Transverse colon (tissue), 4 donors: ENCODE measurements at regions not wholly inside any gene's neighbourhood (a gene's known extent, or its start where the extent isn't known, plus 50 kb on each side); places are given as distances from the start of the nearest gene placed in this dataset.
"Not testable (repeated sequence)": the region's sequence is repeated elsewhere in the genome, so short reads cannot be mapped to it uniquely, and the experiment has no call there.

Source experiments
- DNase-seq: peaks from one replicate; pipeline ENCODE4 v3.0.0-alpha.2; 2019
- H3K27ac ChIP-seq, 4 donors: fragments of 200-600 bp; sonication (generic); 2 replicates each; pipeline ENCODE4 v1.5.1; 2016 to 2018; ENCODE audit warnings: inconsistent platforms in 4 of 4
- H3K27me3 ChIP-seq: fragments of 200-600 bp; sonication (generic); 2 replicates; pipeline ENCODE4 v1.5.1; 2017; ENCODE audit warnings: inconsistent platforms
- H3K36me3 ChIP-seq, 4 donors: fragments of 200-600 bp; sonication (generic); 2 replicates each; pipeline ENCODE4 v1.5.1; 2017 to 2019; ENCODE audit warnings: inconsistent platforms in 4 of 4
- H3K4me1 ChIP-seq, 4 donors: fragments of 200-600 bp; sonication (generic); 2 replicates each; pipeline ENCODE4 v1.5.1; 2017 to 2020; ENCODE audit warnings: inconsistent platforms in 4 of 4
- H3K4me3 ChIP-seq, 4 donors: fragments of 200-600 bp; sonication (generic); 1 replicate in 1 of 4; 2 replicates in 3 of 4; pipeline versions ENCODE4 v1.5.1 to v1.6.1; 2017 to 2019; ENCODE audit warnings: inconsistent platforms in 4 of 4
- H3K9me3 ChIP-seq, 2 donors: fragments of 200-600 bp; sonication (generic); 2 replicates each; pipeline ENCODE4 v1.5.1; 2017 to 2019; ENCODE audit warnings: inconsistent platforms in 2 of 2
- CTCF ChIP-seq, 5 experiments: fragments of 200-600 bp in 3 of 5; fragments of 450-650 bp in 2 of 5; sonication (generic) in 3 of 5; IDR thresholded peaks; 1 replicate in 2 of 5; 2 replicates in 3 of 5; pipeline ENCODE4 v1.5.1; 2016 to 2017; ENCODE audit warnings: antibody characterized with exemption in 5 of 5, inconsistent platforms in 3 of 5, mild to moderate bottlenecking in 2 of 5, moderate library complexity in 1 of 5
- EP300 ChIP-seq: sonication (generic); formaldehyde crosslinking; IDR thresholded peaks from one replicate; pipeline ENCODE4 v1.6.1; 2017; ENCODE audit warnings: antibody characterized with exemption, low read depth
- POLR2A ChIP-seq: fragments of 450-650 bp; IDR thresholded peaks from one replicate; pipeline ENCODE4 v1.6.1; 2016; ENCODE audit warnings: antibody characterized with exemption, mild to moderate bottlenecking, moderate library complexity
- POLR2AphosphoS5 ChIP-seq, 3 donors: sonication (generic); formaldehyde crosslinking; IDR thresholded peaks; one replicate each; pipeline ENCODE4 v1.6.1; 2016; ENCODE audit warnings: antibody characterized with exemption in 3 of 3
- WGBS, 2 donors: methylation state at CpG; one replicate each; pipeline ENCODE4 v1.1.5; 2018; ENCODE audit warnings: low coverage in 1 of 2; 5-methylcytosine and 5-hydroxymethylcytosine counted together
- in situ Hi-C, 4 donors: fragments of 200-750 bp; cut with MboI; loops; one replicate each; pipeline versions ENCODE4 v1.15.0 to v1.15.1; 2017; ENCODE audit warnings: low sequenced_read_pairs in 3 of 4, low pct_ligation_motif_present in 1 of 4, low pct_unique_long_range_greater_than_20kb in 1 of 4
- intact Hi-C: fragments of 100-400 bp; cut with DNase I; formaldehyde crosslinking; loops from one replicate; pipeline ENCODE4 v1.15.1; 2023; ENCODE audit warnings: low total_unique reads

DNA sequence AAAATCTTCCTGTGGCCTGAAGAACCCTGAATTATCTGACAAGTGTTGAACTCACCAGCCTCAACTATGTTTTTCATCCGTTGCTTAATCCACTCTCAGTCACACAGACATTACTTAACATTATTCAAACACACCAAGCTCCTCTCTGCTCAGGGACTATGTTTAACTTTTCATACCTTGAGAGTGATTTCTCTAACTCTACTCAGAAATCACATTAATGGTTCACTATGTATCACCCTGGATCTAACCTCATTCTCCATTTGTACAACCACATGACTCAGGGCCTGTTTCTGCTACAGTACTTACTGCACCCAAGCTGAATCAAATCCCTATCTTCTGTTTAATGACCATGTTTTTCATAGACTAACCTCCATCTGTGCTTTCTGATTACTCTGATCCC lies 553.7 kb upstream of the PRR20A start:
- in situ Hi-C loops = no loop called here
- intact Hi-C loops = no loop called here
- DNase-seq = no peak
- Histone ChIP-seq H3K27me3 (no peaks in the 10 kb centered on the region), H3K4me1 (no peaks in the 10 kb centered on the region), H3K4me3 (no peak overlapping the region), H3K9me3 (no peaks in the 10 kb centered on the region), H3K27ac (no peak overlapping the region), H3K36me3 (no peaks in the 10 kb centered on the region)
- TF ChIP-seq CTCF (IDR thresholded peaks at IDR 0.05) (no peak), POLR2A (no peak), POLR2AphosphoS5 (IDR thresholded peaks at IDR 0.05) (no peak), EP300 (no peak)
- 58 to 75% methylated on average over 1 of the region's 1 CpG for WGBS, 2 donors

- DNase-seq = no peak
- no peaks in the 10 kb centered on the region for H3K27me3 ChIP-seq
- intact Hi-C loops = no loop called here
- peaks cover 0 to 8% of the 10 kb centered on the region in 2 donors for H3K9me3 ChIP-seq
- no peaks in the 10 kb centered on the region for H3K36me3 ChIP-seq
- no peak overlapping the region for H3K4me3 ChIP-seq
- TF ChIP-seq EP300 (no peak), POLR2A (no peak), CTCF (IDR thresholded peaks at IDR 0.05) (no peak), POLR2AphosphoS5 (IDR thresholded peaks at IDR 0.05) (no peak)
- WGBS, 2 donors = 86 to 93% methylated on average over 4 of the region's 4 CpGs
- H3K27ac ChIP-seq = no peak overlapping the region
- no peaks in the 10 kb centered on the region for H3K4me1 ChIP-seq
- in situ Hi-C loops = no loop called here
Measured at GRCh38 chr13:56615572-56615971, 525.1 kb upstream of the PRR20A start.

DNA sequence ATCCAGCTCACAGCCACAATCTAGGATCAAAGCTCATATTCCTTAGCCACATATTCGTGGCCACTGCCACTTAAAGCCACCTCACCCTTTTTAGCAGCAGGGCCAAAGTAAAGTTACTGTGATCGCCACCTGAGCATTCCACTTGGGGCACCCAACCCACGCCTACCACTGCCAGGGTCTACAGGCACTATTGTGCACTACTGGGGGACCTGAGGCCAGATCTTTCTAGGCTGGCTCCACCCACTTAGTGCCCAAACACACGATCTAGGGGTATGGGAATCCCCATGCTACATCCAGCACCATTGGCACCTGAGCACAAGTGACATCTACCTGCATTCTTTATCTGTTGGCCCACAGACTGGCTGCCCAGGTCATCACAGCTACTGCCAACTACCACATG lies 517.9 kb upstream of the PRR20A start:
- no peaks in the 10 kb centered on the region for H3K4me1 ChIP-seq
- peaks cover 11 to 15% of the 10 kb centered on the region in 2 donors for H3K9me3 ChIP-seq
- WGBS, 2 donors = 64 to 75% methylated on average over 4 of the region's 4 CpGs
- no peak for DNase-seq
- H3K36me3 ChIP-seq = no peaks in the 10 kb centered on the region
- no peak overlapping the region for H3K27ac ChIP-seq
- intact Hi-C loops (loop anchor here (5.0 kb wide), 1 partner anchor 1176 kb away; no protein-coding TSS in a partner anchor), in situ Hi-C loops (no loop called here)
- H3K27me3 ChIP-seq = no peaks in the 10 kb centered on the region
- no peak overlapping the region for H3K4me3 ChIP-seq
- TF ChIP-seq POLR2A = no peak
- no peak for TF ChIP-seq POLR2AphosphoS5 (IDR thresholded peaks at IDR 0.05)
- TF ChIP-seq EP300 = no peak

DNA sequence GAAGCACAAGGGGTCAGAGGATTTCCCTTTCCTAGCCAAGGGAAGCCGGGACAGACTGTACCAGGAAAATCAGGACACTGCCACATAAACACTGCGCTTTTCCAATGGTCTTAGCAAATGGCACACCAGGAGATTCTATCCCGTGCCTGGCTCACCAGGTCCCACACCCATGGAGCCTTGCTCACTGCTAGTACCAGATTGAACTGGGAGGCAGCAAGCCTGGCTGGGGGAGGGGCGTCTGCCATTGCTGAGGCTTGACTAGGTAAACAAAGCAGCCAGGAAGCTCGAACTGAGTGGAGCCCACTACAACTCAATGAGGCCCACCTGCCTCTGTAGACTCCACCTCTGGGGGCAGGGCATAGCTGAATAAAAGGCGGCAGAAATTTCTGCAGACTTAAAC lies 511.8 kb upstream of the PRR20A start:
- H3K36me3 ChIP-seq, intact Hi-C loops, H3K27me3 ChIP-seq, H3K4me3 ChIP-seq, in situ Hi-C loops, H3K4me1 ChIP-seq, H3K27ac ChIP-seq, DNase-seq: not testable (repeated sequence)
- WGBS, 2 donors = 79% methylated on average over 6 of the region's 6 CpGs; no CpG with 5 or more reads in 1 of the 2 donors
- peaks cover 5 to 16% of the 10 kb centered on the region in 2 donors for H3K9me3 ChIP-seq

DNA sequence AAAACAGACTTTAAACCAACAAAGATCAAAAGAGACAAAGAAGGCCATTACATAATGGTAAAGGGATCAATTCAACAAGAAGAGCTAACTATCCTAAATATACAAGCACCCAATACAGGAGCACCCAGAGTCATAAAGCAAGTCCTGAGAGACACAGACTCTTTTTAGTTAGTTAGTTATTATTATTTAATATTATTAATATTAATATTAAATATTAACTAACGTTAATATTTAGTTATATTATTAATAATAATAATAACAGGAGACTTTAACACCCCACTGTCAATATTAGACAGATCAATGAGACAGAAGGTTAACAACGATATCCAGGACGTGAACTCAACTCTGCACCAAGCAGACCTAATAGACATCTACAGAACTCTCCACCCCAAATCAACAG lies 509.7 kb upstream of the PRR20A start:
- H3K27me3 ChIP-seq, in situ Hi-C loops, H3K4me3 ChIP-seq, H3K4me1 ChIP-seq, H3K36me3 ChIP-seq, H3K27ac ChIP-seq, intact Hi-C loops, DNase-seq: not testable (repeated sequence)
- peaks cover 0 to 13% of the 10 kb centered on the region in 2 donors for H3K9me3 ChIP-seq
- 77 to 82% methylated on average over 3 of the region's 3 CpGs for WGBS, 2 donors

- Histone ChIP-seq H3K9me3 (peaks cover 8 to 9% of the 10 kb centered on the region in 2 donors), H3K4me1 (no peaks in the 10 kb centered on the region), H3K27me3 (no peaks in the 10 kb centered on the region), H3K4me3 (no peak overlapping the region), H3K36me3 (no peaks in the 10 kb centered on the region), H3K27ac (no peak overlapping the region)
- intact Hi-C loops = no loop called here
- TF ChIP-seq CTCF (IDR thresholded peaks at IDR 0.05) (no peak), POLR2A (no peak), POLR2AphosphoS5 (IDR thresholded peaks at IDR 0.05) (no peak), EP300 (no peak)
- WGBS, 2 donors = 77 to 84% methylated on average over 2 of the region's 2 CpGs
- DNase-seq = no peak
- in situ Hi-C loops = no loop called here
Measured at GRCh38 chr13:56653043-56653442, 487.7 kb upstream of the PRR20A start.
